Aorta (tissue), 5 donors: ENCODE measurements at regions not wholly inside any gene's neighbourhood (a gene's known extent, or its start where the extent isn't known, plus 50 kb on each side); places are given as distances from the start of the nearest gene placed in this dataset.

Experiments
- ATAC-seq: fragments of 200-7000 bp; cut with Tn5 transposase; one replicate; pipeline ENCODE4 v1.9.1; 2022; ENCODE audit warnings: moderate library complexity; ENCODE audit not compliant: low FRiP score
- DNase-seq, 2 donors: peaks; one replicate each; pipeline ENCODE4 v3.0.0-alpha.2; 2020
- H3K27ac ChIP-seq, 2 donors: one replicate each; pipeline ENCODE4 v1.5.1; 2013; ENCODE audit warnings: low read length in 2 of 2, mild to moderate bottlenecking in 2 of 2, moderate library complexity in 2 of 2, control low read depth in 1 of 2, inconsistent platforms in 1 of 2, low read depth in 1 of 2
- H3K27me3 ChIP-seq, 2 donors: one replicate each; pipeline ENCODE4 v1.6.1; 2013; ENCODE audit warnings: control low read depth in 1 of 2, low read length in 1 of 2, mild to moderate bottlenecking in 1 of 2, moderate library complexity in 1 of 2; ENCODE audit not compliant: insufficient read depth in 2 of 2, control insufficient read depth in 1 of 2
- H3K36me3 ChIP-seq, 2 donors: one replicate each; pipeline ENCODE4 v1.6.1; 2013; ENCODE audit warnings: control low read depth in 1 of 2, low read length in 1 of 2, mild to moderate bottlenecking in 1 of 2; ENCODE audit not compliant: insufficient read depth in 2 of 2, control insufficient read depth in 1 of 2
- H3K4me1 ChIP-seq, 2 donors: one replicate each; pipeline ENCODE4 v1.6.1; 2013; ENCODE audit warnings: low read length in 2 of 2, control low read depth in 1 of 2, mild to moderate bottlenecking in 1 of 2, moderate library complexity in 1 of 2; ENCODE audit not compliant: insufficient read depth in 2 of 2, control insufficient read depth in 1 of 2
- H3K4me3 ChIP-seq, 2 donors: one replicate each; pipeline ENCODE4 v1.5.1; 2013; ENCODE audit warnings: low read length in 2 of 2, control low read depth in 1 of 2, mild to moderate bottlenecking in 1 of 2
- H3K9me3 ChIP-seq: one replicate; pipeline ENCODE4 v1.6.1; 2013; ENCODE audit warnings: mild to moderate bottlenecking, low read length; ENCODE audit not compliant: control insufficient read depth
- WGBS, 2 donors: extraction: QIAGEN DNeasy Blood & Tissue Kit; methylation state at CpG; one replicate each; pipeline ENCODE4 v1.1.7; 2013; 5-methylcytosine and 5-hydroxymethylcytosine counted together
- intact Hi-C, 2 donors: fragments of 100-400 bp; cut with DNase I; formaldehyde crosslinking; loops; one replicate each; pipeline versions ENCODE4 v1.14.2 to v1.15.0; 2022
- donor health status: healthy with polysubstance abuse.
- donor health status: Bipolar disorder and iron deficiency.
- donor health status: DM: no; HTN: no; CAD: no.
- donor health status: DM: no; HTN: no; CAD: no.
- donor health status: DM: yes; HTN: yes; CAD: no.

- no peaks in the 10 kb centered on the region for H3K36me3 ChIP-seq
- H3K27me3 ChIP-seq, result no peaks in the 10 kb centered on the region
- H3K4me1 ChIP-seq, result no peaks in the 10 kb centered on the region
- 24 to 63% methylated on average over 2 of the region's 2 CpGs for whole genome bisulfite sequencing, 2 donors
- DNase-seq, result no peak
- H3K9me3 ChIP-seq, result no peaks in the 10 kb centered on the region
- H3K4me3 ChIP-seq, result no peak overlapping the region
- H3K27ac ChIP-seq, result no peak overlapping the region
- intact Hi-C loops, result no loop called here
- ATAC-seq, result no peak
These were observed 784.2 kb downstream of the GLUD2 start for GRCh38 chrX:121831601-121832000.

DNA sequence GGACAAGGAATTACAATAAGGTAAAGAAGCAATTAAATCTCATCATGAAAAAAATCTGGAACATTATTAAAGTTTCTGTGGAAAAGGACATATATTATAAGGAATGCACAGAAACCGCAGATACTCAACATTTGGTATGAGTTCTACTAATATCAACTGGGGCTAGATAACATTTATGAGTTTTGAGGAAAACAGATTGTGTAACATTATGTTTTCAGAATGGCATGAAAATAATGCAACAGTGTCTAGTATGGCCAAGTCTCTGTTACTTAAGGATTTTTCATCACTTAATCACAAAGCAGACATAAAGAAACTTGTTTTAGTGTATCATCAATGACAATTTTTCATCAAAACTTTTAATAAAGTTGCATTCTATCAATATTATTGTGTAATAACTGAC lies 785.0 kb downstream of the GLUD2 start:
- Histone ChIP-seq H3K36me3 (no peaks in the 10 kb centered on the region), H3K27ac (no peak overlapping the region), H3K27me3 (no peaks in the 10 kb centered on the region), H3K9me3 (no peaks in the 10 kb centered on the region), H3K4me1 (no peaks in the 10 kb centered on the region), H3K4me3 (no peak overlapping the region)
- no peak for ATAC-seq
- WGBS, 2 donors, result 74 to 76% methylated on average over 1 of the region's 1 CpG
- intact Hi-C loops, result no loop called here
- no peak for DNase-seq

- H3K36me3 ChIP-seq, result no peaks in the 10 kb centered on the region
- H3K9me3 ChIP-seq, result no peaks in the 10 kb centered on the region
- intact Hi-C loops, result no loop called here
- ATAC-seq (no peak), DNase-seq (no peak)
- H3K4me1 ChIP-seq, result no peaks in the 10 kb centered on the region
- no peaks in the 10 kb centered on the region for H3K27me3 ChIP-seq
- no peak overlapping the region for H3K27ac ChIP-seq
- no peak overlapping the region for H3K4me3 ChIP-seq
- 41 to 88% methylated on average over 1 of the region's 1 CpG for whole genome bisulfite sequencing, 2 donors
These were observed 788.6 kb downstream of the GLUD2 start for GRCh38 chrX:121836000-121836399.

- ATAC-seq (no peak), DNase-seq (no peak)
- Histone ChIP-seq H3K27ac (no peak overlapping the region), H3K4me1 (no peaks in the 10 kb centered on the region), H3K9me3 (no peaks in the 10 kb centered on the region), H3K36me3 (no peaks in the 10 kb centered on the region), H3K27me3 (no peaks in the 10 kb centered on the region), H3K4me3 (no peak overlapping the region)
- intact Hi-C loops, result no loop called here
- WGBS, 2 donors, result 51 to 64% methylated on average over 2 of the region's 2 CpGs
These were observed 803.6 kb downstream of the GLUD2 start for GRCh38 chrX:121851033-121851432.

- Histone ChIP-seq H3K4me1 (no peaks in the 10 kb centered on the region), H3K4me3 (no peak overlapping the region), H3K27me3 (no peaks in the 10 kb centered on the region), H3K9me3 (no peaks in the 10 kb centered on the region), H3K36me3 (no peaks in the 10 kb centered on the region), H3K27ac (no peak overlapping the region)
- intact Hi-C loops, result no loop called here
- ATAC-seq, result no peak
- 87 to 95% methylated on average over 27 of the region's 27 CpGs for WGBS, 2 donors
- no peak for DNase-seq
These were observed 806.6 kb downstream of the GLUD2 start for GRCh38 chrX:121853762-121854613.

DNA sequence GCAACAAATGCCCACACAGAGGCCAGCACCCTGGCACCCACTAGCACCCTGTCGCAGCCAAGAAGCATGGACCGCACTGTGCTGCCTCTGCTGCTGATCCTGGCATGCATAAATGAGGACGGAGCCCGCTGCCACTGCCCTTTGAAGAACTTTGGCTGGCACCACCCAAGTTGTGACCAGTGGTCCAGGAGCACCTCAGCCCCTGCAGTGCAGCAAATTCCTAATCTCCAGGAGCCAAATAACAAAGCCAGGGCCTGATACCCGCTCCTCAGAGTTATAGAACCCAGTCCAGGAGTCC lies 807.2 kb downstream of the GLUD2 start:
- ATAC-seq (no peak), DNase-seq (no peak)
- H3K36me3 ChIP-seq, result no peaks in the 10 kb centered on the region
- intact Hi-C loops, result no loop called here
- no peaks in the 10 kb centered on the region for H3K27me3 ChIP-seq
- H3K9me3 ChIP-seq, result no peaks in the 10 kb centered on the region
- no peak overlapping the region for H3K27ac ChIP-seq
- WGBS, 2 donors, result 79 to 95% methylated on average over 5 of the region's 5 CpGs
- H3K4me1 ChIP-seq, result no peaks in the 10 kb centered on the region
- H3K4me3 ChIP-seq, result no peak overlapping the region

GRCh38 chrX:121858867-121859647 lies 811.6 kb downstream of the GLUD2 start:
- DNase-seq (no peak), ATAC-seq (no peak)
- Histone ChIP-seq H3K9me3 (no peaks in the 10 kb centered on the region), H3K4me1 (no peaks in the 10 kb centered on the region), H3K4me3 (no peak overlapping the region), H3K27ac (no peak overlapping the region), H3K36me3 (no peaks in the 10 kb centered on the region), H3K27me3 (no peaks in the 10 kb centered on the region)
- 85 to 93% methylated on average over 8 of the region's 8 CpGs for WGBS, 2 donors
- intact Hi-C loops, result no loop called here

GRCh38 chrX:121863976-121864375 lies 816.6 kb downstream of the GLUD2 start:
- intact Hi-C loops, result no loop called here
- no peaks in the 10 kb centered on the region for H3K27me3 ChIP-seq
- ATAC-seq, result no peak
- no peaks in the 10 kb centered on the region for H3K36me3 ChIP-seq
- no peaks in the 10 kb centered on the region for H3K4me1 ChIP-seq
- no peak overlapping the region for H3K4me3 ChIP-seq
- no peak overlapping the region for H3K27ac ChIP-seq
- WGBS, 2 donors, result 79 to 96% methylated on average over 7 of the region's 7 CpGs
- DNase-seq, result no peak
- H3K9me3 ChIP-seq, result no peaks in the 10 kb centered on the region

- Histone ChIP-seq H3K27me3 (no peaks in the 10 kb centered on the region), H3K4me3 (no peak overlapping the region), H3K9me3 (no peaks in the 10 kb centered on the region), H3K27ac (no peak overlapping the region), H3K36me3 (no peaks in the 10 kb centered on the region), H3K4me1 (no peaks in the 10 kb centered on the region)
- intact Hi-C loops, result no loop called here
- 21 to 45% methylated on average over 2 of the region's 2 CpGs for WGBS, 2 donors
- ATAC-seq (no peak), DNase-seq (no peak)
These were observed 817.2 kb downstream of the GLUD2 start for GRCh38 chrX:121864561-121864960.
